Lower lobe of right lung (tissue), 2 donors: ENCODE measurements at regions not wholly inside any gene's neighbourhood (a gene's known extent, or its start where the extent isn't known, plus 50 kb on each side); places are given as distances from the start of the nearest gene placed in this dataset.

Source experiments
- ATAC-seq, 2 donors: fragments of 200-7000 bp; cut with Tn5 transposase; one replicate each; pipeline ENCODE4 v1.9.1; 2020 to 2022; ENCODE audit warnings: mild to moderate bottlenecking in 2 of 2, moderate library complexity in 2 of 2
- DNase-seq: peaks from one replicate; pipeline ENCODE4 v3.0.0-alpha.2; 2020
- H3K27ac ChIP-seq: fragments of 200-600 bp; one replicate; pipeline ENCODE4 v1.8.0; 2022
- H3K27me3 ChIP-seq: fragments of 200-600 bp; one replicate; pipeline ENCODE4 v1.8.0; 2022; ENCODE audit warnings: low read depth
- H3K36me3 ChIP-seq: fragments of 200-600 bp; one replicate; pipeline ENCODE4 v1.8.0; 2022; ENCODE audit warnings: mild to moderate bottlenecking
- H3K4me1 ChIP-seq: fragments of 200-600 bp; one replicate; pipeline ENCODE4 v1.8.0; 2022
- H3K4me3 ChIP-seq: fragments of 200-600 bp; one replicate; pipeline ENCODE4 v1.8.0; 2022; ENCODE audit warnings: mild to moderate bottlenecking
- H3K9me3 ChIP-seq: fragments of 200-600 bp; one replicate; pipeline ENCODE4 v1.8.0; 2022
- intact Hi-C: fragments of 100-400 bp; cut with DNase I; formaldehyde crosslinking; loops from one replicate; pipeline ENCODE4 v1.11.0; 2022
- TF ChIP-seq, protein P1 (sequence below): fragments of 200-600 bp; IDR thresholded peaks from one replicate; pipeline ENCODE4 v1.8.0; 2022; ENCODE audit warnings: antibody characterized with exemption, mild to moderate bottlenecking
- donor health status: DM: no; HTN: yes; CAD: no; lungs with severe emphysema.

DNA sequence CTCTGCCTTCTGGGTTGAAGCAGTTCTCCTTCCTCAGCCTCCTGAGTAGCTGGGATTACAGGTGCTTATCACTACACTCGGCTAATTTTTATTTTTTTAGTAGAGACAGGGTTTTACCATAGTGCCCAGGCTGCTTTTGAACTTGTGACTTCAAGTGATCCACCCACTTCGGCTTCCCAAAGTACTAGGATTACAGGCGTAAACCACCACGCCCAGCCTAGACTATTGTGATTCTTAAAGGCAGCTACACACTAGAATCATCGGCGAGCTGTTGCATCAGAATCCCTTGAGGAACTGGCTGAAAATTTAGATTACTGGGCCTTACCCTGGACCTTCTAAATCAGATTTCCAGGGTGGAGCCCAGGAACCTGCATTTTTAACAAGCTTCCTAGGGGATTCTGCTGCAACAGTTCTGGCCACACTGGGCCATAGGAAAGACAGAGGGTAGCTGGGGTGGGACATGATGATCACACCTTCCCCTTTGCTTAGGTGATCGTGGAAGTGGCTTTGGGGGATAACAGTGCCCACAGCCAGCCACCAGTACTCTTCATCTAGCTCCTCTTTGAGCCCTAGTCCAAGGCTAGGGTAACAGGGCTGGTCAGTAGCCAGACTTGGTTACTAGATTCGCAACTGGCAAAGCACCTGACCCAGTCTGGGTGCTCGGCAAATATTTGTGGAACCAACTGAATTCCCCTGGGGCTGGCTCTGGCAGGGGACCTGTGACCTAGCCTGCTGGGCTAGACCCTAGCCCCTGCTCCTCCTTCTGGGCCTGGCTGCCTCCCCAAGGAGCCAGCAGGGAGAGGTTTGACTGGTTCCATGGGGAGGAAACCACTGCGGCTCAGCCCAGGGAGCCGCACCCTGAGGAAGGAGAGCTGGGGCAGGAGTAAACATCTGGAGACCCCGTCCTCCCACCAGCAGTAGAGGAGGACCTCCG is 67.1 kb upstream of the DUSP5 start:
- Histone ChIP-seq H3K4me3 (no peak overlapping the region), H3K4me1 (peaks cover 16% of the 10 kb centered on the region), H3K27ac (no peak overlapping the region), H3K27me3 (no peaks in the 10 kb centered on the region), H3K9me3 (no peaks in the 10 kb centered on the region), H3K36me3 (no peaks in the 10 kb centered on the region)
- TF ChIP-seq, protein P1, sequence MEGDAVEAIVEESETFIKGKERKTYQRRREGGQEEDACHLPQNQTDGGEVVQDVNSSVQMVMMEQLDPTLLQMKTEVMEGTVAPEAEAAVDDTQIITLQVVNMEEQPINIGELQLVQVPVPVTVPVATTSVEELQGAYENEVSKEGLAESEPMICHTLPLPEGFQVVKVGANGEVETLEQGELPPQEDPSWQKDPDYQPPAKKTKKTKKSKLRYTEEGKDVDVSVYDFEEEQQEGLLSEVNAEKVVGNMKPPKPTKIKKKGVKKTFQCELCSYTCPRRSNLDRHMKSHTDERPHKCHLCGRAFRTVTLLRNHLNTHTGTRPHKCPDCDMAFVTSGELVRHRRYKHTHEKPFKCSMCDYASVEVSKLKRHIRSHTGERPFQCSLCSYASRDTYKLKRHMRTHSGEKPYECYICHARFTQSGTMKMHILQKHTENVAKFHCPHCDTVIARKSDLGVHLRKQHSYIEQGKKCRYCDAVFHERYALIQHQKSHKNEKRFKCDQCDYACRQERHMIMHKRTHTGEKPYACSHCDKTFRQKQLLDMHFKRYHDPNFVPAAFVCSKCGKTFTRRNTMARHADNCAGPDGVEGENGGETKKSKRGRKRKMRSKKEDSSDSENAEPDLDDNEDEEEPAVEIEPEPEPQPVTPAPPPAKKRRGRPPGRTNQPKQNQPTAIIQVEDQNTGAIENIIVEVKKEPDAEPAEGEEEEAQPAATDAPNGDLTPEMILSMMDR, result no peak
- DNase-seq, result no peak
- peak in 1 of 2 donors; percentile 5 for ATAC-seq
- intact Hi-C loops, result no loop called here

- Histone ChIP-seq H3K36me3 (no peaks in the 10 kb centered on the region), H3K27me3 (no peaks in the 10 kb centered on the region), H3K4me1 (peaks cover 7% of the 10 kb centered on the region), H3K4me3 (no peak overlapping the region), H3K27ac (no peak overlapping the region), H3K9me3 (no peaks in the 10 kb centered on the region)
- ATAC-seq (no peak), DNase-seq (no peak)
- TF ChIP-seq, protein P1, result no peak
- intact Hi-C loops, result no loop called here
These were observed 66.0 kb upstream of the DUSP5 start for GRCh38 chr10:110431659-110432058.

- H3K9me3 ChIP-seq, result no peaks in the 10 kb centered on the region
- DNase-seq (no peak), ATAC-seq (no peak)
- H3K36me3 ChIP-seq, result no peaks in the 10 kb centered on the region
- H3K4me1 ChIP-seq, result peaks cover 3% of the 10 kb centered on the region
- no peaks in the 10 kb centered on the region for H3K27me3 ChIP-seq
- H3K4me3 ChIP-seq, result no peak overlapping the region
- intact Hi-C loops, result no loop called here
- no peak overlapping the region for H3K27ac ChIP-seq
- TF ChIP-seq, protein P1, result no peak
These were observed 65.6 kb upstream of the DUSP5 start for GRCh38 chr10:110432084-110432483.

- TF ChIP-seq, protein P1, result no peak
- DNase-seq (no peak), ATAC-seq (no peak)
- no peak overlapping the region for H3K27ac ChIP-seq
- no peaks in the 10 kb centered on the region for H3K36me3 ChIP-seq
- intact Hi-C loops, result no loop called here
- no peaks in the 10 kb centered on the region for H3K27me3 ChIP-seq
- H3K9me3 ChIP-seq, result no peaks in the 10 kb centered on the region
- H3K4me3 ChIP-seq, result no peak overlapping the region
- H3K4me1 ChIP-seq, result no peaks in the 10 kb centered on the region
These were observed 64.7 kb upstream of the DUSP5 start for GRCh38 chr10:110432814-110433565.

DNA sequence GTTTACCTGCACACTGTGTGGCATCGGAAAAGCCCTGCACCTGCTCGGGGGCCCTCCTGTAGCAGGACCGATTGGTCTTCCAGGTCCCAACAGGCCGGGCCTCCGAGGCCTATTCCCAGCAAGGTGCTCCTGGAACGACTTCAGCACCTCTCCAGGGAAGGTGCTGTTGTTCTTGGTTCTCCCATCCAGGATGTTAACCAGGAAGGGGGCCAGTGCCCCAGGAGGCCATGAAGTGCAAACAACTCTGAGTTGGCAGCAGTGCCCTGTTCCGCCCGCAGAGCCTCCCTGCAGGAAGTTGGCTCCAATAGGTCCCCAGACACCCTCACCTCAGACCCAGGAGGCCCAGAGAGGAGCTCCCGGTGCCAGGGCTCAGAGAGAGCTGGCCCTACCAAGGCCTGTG is 64.0 kb upstream of the DUSP5 start:
- Histone ChIP-seq H3K27ac (no peak overlapping the region), H3K36me3 (no peaks in the 10 kb centered on the region), H3K27me3 (no peaks in the 10 kb centered on the region), H3K4me1 (no peaks in the 10 kb centered on the region), H3K9me3 (no peaks in the 10 kb centered on the region), H3K4me3 (no peak overlapping the region)
- intact Hi-C loops, result no loop called here
- TF ChIP-seq, protein P1, result no peak
- ATAC-seq (peak; percentile 32 to 34), DNase-seq (no peak)
